SK-N-MC (cell line): ENCODE measurements at regions not wholly inside any gene's neighbourhood (a gene's known extent, or its start where the extent isn't known, plus 50 kb on each side); places are given as distances from the start of the nearest gene placed in this dataset.

Experiments used
- EZH2 ChIP-seq: fragments of 200-600 bp; sonication (generic); IDR thresholded peaks from one replicate; pipeline ENCODE4 v1.6.1; 2017; ENCODE audit warnings: antibody characterized with exemption
- FOXP2 ChIP-seq: optimal IDR thresholded peaks from 2 replicates; pipeline ENCODE3; 2011; ENCODE audit warnings: mild to moderate bottlenecking, moderate library complexity; ENCODE audit not compliant: insufficient read depth; ENCODE audit errors: extremely low read length, control extremely low read depth
- POLR2AphosphoS5 ChIP-seq: IDR thresholded peaks from 2 replicates; pipeline ENCODE4 v1.6.1; 2012; ENCODE audit warnings: mild to moderate bottlenecking, low read depth, low read length, borderline replicate concordance

GRCh38 chr2:121855510-121855909, 100.1 kb downstream of the TSN start:
- TF ChIP-seq POLR2AphosphoS5 (no peak), EZH2 (no peak), FOXP2 (no peak)
